Stimulated activated CD8-positive, alpha-beta memory T cell treated with anti-CD3 and anti-CD28 coated beads, Interleukin-12 subunit alpha, Interleukin-12 subunit beta, amount 100 ng/mL, for 1 hour (primary cell): ENCODE measurements at regions not wholly inside any gene's neighbourhood (a gene's known extent, or its start where the extent isn't known, plus 50 kb on each side); places are given as distances from the start of the nearest gene placed in this dataset.
A peak's percentile ranks its signal among the peaks of the same experiment; 100 is the strongest.

Experiments used
- DNase-seq: peaks from one replicate; pipeline ENCODE4 v3.0.0-alpha.2; 2020; ENCODE audit warnings: low read depth

DNA sequence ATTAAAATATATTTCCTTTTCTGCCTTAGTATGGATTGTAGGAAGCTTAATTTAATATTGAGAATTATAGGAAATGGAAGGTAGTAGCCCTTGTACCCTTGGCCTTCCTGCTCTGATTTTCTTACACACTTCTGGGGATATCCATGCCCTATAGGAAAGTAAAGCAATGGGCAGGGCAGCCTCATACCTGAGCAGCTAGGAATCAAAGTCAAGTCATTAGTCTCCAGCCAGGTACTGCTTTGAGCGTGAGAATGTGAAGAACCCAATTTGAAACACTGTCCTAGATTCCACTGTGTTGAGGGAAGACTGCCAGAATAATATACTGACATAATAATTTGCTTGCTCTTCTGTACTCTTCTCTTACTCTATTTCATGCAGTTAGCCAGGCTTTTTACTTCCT is 51.0 kb upstream of the L3MBTL3 start:
- no peak for DNase-seq

DNA sequence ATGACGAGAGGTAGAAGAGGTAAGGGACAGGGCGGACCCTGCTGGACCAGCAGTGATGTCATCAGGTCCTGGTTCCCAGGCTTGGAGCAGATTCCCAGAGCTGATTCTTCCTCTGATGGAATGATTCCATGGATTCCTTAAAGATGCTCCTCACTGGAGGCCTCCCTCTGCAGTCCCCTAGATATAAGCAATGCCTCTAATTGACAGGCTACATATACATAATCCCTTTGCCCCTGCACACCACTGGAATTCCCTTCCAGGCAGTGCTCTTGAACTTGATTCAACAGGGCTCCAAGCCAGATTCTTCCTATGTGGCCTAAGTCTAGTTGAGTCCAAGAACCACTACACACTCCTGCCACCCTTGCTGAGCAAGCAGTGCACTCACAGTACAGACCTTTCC is 52.3 kb upstream of the L3MBTL3 start:
- no peak for DNase-seq

DNA sequence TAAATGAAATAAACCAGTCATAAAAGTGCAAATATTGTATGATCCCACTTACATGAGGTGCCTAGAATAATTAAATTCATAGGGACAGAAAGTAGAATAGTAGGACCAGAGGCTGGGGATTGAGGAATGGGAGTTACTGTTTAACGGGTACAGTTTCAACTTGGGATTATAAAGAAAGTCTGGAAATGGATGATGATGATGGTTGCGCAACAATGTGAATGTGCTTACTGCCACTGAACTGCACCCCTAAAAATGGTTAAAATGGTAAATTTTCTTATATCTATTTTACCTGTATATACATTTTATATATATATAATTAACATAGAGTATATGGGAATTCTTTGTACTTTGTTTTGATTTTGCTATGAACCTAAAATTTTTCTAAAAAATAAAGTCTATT is 53.3 kb upstream of the L3MBTL3 start:
- DNase-seq, result no peak

DNA sequence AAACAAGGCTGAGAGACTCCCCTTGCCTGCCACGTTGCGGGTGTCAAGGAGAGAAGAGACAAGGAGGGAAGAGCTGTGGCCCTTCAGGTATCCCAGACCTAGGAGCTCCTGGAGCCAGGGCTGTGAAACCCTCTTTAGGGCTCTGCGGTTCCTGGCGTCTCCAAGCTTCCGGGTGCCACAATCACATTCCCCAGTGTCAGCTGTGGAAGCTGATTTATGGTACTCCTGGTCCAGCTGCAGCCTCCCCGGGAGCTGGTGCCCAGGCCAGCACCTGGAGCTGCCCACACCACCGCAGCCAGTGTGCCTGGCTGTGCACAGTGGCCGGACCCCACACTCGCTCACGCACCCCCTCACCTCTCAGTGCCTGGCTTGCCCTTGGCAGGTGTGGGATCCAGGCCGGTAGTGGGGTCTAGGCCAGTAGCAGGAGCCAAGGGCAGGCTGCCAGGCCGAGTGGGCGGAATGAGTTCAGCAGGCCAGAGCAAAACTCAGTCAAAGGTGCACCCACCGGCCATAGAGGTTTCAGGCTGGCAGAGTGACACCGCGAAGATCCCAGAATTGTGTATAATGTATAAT is 58.9 kb upstream of the L3MBTL3 start:
- no peak for DNase-seq

DNA sequence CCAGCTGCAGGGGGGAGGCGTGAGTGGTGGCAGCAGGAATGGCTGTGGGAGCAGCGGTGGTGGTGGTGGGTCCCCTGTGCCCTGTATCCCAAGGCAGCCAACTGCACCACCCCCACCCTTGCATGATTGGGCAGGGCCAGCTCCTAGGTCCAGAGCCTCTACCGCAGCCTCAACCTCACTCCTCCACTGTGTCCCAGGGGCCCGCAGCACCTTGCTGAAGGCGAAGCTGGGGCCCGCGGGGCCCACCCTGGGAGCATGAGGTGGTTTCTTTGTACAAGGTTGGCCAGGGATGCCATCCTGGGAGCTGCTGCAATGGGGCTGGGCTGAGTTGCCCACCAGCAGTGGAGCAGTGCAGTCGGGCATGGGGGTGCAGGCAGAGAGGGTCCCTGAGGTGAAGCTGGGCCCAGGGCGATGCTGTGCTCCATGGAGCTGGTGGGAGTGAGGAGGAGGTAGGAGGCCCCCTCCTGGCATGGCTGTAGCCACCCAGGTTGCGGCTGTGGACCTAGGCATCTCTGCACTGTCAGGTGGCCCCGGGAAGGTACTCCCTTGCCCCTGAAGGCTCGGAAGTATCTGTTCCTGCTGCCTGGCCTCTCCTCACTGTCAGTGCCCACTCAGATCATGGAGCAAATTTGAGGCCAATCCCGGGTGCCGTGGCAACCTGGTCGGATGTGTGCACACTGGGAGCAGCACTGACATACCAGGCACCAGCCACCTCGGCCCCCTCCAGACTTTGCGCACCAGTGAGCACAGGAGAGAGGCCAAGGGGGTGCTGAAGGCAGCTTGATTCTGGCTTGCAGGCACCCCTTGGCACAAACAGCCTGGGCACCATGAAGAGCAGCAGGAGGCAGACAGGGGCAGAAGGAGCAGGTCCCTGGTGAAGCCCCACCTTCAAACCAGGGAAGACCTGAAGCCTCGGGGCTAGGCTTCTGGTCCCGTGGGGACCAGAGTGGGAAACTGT is 60.2 kb upstream of the L3MBTL3 start:
- no peak for DNase-seq

DNA sequence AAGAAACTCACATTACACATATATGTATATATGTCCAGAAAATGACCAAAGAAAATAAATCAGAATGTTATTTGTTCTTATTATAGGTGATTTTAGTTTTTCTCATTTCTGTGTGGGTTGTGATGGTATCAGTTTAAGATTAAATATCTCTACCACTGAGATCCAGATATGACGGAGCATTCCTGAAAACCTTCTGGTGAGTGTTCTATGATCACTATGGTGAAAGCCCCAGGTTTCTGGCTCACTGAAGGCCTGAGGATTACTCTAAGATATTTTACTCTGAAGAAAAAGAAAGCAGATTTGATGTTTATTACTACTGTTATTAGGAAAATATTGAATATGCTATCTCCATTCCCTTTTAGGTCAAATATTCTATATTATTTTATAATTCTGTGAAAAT is 62.8 kb upstream of the L3MBTL3 start:
- no peak for DNase-seq

DNA sequence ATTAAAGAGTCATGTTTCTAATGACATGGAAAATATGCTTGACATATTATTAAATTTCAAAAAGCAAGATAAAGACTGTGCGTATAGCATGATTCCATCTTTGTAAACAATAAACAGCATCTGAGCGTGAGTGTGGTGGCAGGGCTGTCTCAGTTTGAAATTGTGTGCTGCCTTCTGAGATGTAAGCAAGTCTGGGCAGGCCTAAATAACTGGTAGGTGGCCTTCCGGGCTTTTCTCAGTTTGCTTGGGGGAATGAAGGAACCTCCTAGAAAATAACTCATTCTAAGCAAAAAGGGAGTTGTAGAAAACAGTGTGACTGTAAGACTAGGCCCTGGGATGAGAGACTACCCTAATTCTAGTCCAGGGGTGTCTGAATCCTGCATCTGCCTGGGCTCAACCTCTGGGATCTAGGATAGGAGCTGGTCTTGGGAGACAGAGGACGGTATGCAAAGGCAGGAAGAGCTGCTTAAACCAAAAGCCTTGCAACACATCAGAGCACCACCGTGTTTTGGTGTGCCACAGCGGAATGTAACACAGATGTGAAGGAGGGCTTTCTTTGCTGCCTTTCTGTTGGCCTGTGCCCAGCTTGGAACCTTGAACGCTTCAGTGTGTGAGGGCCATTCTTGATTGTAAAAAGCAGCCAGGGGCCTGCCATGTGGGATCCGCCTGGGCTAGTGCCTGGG is 63.5 kb upstream of the L3MBTL3 start:
- DNase-seq, result no peak

DNA sequence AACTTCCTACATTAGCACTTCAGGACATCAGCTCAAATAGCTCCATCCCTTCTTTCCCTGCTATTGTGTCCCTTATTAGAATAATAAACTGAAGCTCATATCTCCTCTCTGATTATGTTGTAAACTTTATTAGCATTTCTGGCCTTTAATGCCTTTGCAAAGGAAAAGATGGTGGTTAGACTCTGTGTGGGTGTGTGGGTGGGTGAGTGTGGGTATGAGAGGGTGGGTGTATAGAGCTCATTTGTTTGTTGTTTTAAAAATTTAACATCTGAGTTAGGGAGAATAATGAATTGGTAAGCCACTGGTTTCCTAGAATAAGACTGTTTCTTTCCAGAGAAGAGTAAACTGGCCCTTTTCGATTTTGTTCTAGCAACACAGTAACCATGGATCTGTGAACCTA is 70.6 kb upstream of the L3MBTL3 start:
- DNase-seq, result no peak

DNA sequence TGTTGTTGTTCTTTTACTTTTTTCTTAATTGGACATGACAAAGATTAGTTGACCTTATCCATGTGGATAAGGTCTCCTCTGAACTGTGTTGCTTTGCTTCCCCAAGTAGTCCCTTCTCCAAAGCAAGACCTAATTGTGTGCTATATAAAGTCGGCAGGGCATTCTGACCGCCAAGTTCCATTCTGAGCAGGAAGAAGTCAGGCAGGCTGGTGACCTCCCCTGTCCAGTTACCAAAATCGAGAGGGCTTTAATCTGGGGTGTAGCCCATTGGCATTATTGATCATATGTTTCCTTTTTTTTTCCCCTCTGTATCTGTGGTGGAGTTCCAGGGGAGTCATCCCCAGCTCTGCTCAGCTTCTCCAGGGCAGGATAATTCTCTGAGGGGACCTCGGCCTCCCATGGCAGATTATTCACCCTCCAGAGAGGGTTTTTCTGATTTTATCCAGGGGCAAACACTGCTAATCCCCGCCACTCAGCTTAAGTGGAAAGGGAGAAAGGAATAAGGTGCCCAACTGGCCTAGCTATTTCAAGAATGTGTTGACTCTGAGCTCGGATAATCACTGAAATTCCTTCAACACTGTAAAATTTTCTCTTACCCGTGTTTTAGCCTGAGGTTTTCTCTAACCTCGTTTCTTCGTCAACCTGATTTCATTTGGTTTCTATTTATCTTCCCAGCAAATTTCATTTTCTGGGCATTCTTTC is 71.8 kb upstream of the L3MBTL3 start:
- no peak for DNase-seq

DNA sequence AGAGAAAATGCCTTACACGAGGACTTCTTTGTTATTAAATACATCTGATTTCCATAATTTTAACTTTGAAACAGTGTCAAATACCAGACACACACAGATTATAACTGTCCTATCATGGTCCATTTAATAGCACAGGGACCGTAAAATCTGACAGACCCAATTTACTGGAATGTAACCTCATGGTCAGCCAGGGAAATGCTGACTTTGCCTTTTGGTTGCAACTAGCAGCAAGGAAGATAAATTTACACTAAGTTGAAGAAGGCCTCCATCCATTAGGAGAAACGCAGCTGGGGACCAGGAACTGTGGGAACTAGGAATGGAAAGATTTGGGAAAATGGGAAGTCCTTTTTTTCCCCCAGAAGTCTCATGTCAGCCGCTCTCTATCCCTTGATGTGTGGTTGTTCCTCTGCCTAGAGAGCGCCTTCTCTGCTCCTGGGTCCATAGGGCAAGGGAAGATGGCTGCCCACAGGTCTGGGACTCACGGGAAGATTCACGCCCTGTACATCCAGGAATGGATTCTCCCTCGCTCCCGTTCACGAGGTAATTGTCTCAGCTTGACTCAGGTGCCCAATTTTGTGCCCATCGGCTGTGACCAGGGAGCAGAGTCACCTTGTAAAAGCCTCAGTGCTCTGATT is 74.6 kb upstream of the L3MBTL3 start:
- DNase-seq, result no peak

DNA sequence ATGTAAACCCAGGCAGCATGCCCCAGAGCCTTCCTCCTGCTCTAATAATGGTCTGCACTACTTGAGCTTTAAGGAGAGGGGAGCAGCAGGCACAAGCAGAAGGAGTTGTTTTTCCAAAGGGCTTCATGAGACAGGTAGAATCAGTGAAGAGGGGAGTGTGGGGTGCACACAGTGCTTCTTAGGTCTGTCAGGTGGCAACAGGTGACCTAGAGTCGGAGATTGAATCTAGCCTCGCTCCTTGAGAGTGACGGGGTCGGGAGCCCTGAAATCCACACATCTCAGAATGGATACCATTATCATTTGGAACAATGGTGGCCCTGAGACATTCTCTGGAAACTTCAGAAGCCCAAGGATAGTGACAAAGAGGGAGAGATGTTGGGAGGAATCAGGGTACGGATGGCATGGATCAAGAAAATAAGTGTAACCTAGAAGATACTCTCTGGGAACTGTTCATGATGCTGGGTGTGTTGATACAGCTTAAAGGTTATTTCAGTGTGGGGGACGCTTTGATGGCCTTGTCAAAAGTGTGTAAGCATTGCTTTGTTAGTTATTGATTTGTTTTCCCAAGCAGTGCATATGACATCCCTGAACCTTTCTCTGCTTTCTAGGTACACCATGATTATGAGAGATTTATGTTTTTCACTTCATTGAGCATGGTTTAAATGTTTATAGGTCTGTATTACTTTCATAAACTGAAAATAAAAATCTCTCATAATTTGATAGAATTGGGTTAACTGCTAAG is 77.8 kb upstream of the L3MBTL3 start:
- no peak for DNase-seq

DNA sequence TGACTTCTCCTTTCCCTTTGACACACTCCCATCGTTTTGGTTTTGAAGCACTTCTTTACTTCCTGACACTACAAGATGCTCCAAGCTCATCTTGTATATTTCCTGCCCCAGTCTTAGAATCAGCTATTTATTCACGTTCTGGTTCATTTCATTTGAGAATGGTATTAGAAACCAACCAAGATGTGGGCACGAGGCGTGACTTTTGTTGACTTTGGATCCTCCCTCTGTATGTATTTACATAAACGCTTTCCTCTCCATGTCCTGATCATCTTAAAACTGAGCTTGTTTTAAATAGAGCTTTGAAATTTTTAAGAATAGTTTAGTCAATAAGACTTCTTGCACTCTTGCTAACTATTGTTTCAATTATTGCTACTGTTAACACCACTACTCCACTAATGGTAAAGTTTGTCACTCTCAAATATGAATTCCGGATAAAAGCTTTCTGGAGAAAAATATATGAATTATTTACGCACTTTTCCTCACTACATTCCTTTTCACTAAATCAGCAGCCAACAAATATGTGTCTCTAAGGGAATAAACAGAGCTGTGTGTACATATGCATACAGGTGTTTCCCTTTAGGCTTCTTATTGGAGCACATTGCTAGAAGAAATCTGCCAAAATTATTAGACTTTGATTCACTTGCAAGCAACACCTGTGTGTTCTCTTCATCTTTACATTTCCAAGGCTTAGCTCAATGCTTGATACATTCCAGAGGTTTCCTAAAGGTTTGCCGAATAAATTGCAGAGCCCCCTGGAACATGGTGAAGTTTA is 77.3 kb upstream of the TMEM244 start:
- no peak for DNase-seq

DNA sequence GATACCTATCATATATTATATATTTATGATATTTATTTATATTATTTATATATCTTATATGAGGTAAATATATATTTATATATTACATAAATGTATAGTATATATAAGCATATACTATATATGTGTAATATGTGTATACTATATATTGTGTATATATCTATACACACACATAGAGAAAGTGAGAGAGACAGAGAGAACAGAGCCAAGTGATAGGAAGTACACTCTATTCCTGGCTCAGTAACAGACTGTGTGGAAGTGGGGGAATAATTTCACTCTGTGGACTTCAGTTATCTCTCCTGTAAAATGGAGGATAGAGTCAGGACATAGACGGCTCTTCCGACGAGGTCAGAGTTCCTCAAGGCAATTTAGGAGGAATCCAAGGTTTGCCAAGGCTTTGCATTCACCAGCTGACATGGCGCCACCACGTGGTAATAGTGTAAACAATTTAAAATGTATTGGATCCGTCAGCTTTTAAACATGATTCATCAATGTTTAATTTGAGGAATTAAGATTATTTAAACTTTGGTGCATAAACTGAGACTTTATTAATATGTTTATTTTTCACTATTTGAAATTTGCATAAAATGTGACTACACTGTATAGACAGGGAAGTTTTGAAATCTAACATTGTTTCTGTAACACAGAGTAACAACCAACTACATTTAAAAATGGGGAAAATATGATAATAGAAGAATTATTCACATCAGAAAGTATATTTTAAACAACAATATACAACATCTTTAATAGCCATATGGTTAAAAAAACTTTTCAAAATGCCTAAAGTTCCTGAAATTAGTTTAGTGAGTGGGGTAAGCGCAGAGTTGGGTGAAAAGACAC is 75.4 kb upstream of the TMEM244 start:
- DNase-seq, result peak; percentile 27

DNA sequence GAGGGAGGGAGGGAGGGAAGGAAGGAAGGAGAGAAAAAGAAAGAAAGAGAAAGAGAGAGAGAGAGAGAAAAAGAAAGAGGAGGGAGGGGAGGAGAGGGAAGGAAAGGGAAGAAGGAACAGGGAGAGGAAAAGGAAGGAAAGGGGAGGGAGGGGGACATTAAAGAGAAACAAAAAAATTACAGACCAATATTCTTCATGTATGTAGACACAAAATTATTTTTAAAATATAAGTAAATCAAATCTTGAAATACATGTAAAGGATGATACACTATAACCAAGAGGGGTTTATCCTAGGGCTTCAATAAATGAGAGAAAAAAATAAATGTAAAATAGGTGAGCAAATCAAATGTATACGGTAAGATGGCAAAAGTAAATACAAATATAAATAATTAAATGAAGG is 71.2 kb upstream of the TMEM244 start:
- DNase-seq, result no peak

DNA sequence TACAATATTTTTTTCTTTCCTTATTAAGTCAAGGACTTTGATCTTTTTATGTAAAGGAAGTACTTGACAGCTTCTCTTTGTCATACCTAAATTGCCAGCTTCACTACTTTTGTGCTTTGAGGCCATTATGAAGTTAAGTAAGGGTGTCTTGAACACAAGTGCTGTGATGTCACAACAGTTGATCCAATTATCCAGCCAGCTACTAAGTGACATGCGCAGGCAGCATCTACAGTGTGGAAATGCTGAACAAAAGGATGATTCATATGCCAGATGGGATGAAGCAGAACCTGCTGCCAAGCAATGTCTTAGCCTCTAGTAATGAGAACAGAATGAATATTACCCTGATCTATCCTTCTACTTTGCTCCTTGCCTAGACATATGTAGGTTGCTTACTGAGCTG is 68.3 kb upstream of the TMEM244 start:
- no peak for DNase-seq

DNA sequence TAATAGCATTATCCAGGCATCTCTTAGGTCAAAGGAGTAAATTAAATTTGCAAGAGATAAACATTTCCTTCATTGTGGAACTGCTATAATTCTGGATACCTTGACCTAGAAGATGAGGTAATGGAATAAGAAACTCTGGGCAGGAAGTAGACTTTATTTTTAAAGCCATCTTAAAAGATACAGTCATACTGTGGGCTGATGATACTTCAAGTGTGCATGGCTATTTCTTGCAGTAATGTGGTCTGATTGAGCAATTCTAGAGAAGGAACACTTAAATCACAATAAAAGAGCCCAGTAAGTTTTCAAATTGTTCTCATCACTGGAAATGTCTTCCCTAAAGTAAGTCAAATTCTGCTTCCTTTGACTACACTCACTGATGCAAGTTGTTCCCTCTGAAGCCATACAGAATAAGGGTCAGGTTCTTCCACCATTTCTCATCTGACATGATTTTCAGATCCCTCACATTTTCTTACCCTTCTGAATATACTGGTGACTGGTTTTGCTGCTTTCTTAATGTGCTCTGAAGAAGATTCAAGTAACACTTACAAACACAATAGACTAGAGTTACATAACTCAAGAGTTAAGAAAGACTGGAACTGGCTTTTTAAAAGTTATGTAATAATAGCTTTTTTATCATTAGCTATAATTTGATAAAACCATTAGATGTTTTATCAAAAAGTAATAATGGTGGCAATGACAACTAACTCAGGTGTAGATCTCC is 62.6 kb upstream of the TMEM244 start:
- no peak for DNase-seq

DNA sequence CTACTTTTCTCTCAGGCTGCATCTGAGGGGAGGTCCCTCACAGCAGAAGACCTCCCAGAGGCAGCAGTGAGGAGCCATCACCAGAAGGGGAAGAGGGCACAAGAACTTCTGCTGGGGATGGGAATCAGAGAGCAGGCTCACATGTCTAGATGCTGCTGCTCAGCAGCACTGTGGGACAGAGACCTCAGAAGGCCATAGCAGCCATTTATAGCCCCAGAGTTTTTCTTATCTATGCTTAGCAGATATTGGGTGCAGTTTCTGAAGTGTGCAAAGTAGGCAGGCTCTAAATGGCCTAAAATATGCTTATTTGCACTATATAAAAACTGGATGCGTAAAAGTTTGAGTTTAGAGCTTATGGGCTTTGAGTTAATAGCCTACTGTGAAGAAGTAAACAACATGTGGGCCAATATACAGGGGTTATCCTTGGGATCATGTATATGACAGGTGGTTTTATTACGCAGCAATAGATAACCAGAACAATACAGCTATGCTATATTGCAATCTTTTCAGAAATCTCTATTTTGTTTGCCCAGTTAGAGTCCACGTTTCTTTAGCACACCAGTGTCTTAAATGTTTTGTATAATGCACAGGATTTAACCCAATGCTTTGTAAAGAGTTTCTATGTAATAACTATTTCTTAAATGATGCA is 60.2 kb upstream of the TMEM244 start:
- DNase-seq, result no peak

DNA sequence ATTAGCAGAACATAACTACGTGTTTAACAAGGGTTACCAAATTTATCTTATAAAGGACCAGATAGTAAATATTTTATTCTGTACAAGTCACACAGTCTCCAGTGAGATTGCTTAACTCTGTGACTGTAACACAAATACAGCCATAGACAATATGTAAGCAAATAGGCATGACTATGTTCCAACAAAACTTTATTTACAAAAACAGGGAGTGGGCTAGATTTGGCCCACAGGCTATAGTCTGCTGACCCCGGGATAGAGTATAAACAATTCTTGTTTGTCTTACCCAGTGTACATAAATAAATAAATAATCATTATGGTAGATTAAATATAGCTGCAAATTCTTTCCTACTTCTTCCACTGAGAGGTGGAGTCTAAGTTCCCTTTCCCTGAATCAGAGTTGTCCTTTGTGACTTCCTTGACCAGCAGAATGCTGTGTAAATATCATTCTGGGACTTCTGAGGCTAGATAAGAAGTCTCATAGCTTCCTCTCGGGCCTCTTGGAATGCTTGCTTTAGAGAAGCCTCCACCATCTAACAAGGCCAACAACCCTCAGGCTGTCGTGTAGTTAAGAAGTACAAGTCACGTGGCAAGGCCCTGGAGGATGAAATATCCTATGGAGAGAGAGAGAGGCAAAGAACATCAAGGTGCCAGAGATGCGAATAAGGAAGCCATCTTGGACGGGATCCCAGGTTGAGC is 59.1 kb upstream of the TMEM244 start:
- DNase-seq, result no peak
